ENCODE measurements at regions not wholly inside any gene's neighbourhood (a gene's known extent, or its start where the extent isn't known, plus 50 kb on each side); places are given as distances from the start of the nearest gene placed in this dataset.

GRCh38 chr7:35498416-35498815, 196.5 kb downstream of the HERPUD2 start:
- DNase-seq = no peak

- no peak for DNase-seq
Observed at GRCh38 chr7:35495844-35496243, 199.1 kb downstream of the HERPUD2 start.

GRCh38 chr7:35495377-35495776, 199.6 kb downstream of the HERPUD2 start:
- DNase-seq = no peak

GRCh38 chr7:35494407-35494806, 200.5 kb downstream of the HERPUD2 start:
- no peak for DNase-seq

- DNase-seq = no peak
Observed at GRCh38 chr7:35492451-35493175, 202.3 kb downstream of the HERPUD2 start.

- DNase-seq = no peak
Observed at GRCh38 chr7:35491233-35491632, 203.7 kb downstream of the HERPUD2 start.

- no peak for DNase-seq
Observed at GRCh38 chr7:35487841-35488240, 207.1 kb downstream of the HERPUD2 start.

GRCh38 chr7:35487402-35487801, 207.5 kb downstream of the HERPUD2 start:
- no peak for DNase-seq

GRCh38 chr7:35485436-35485835, 209.5 kb downstream of the HERPUD2 start:
- no peak for DNase-seq

- DNase-seq = no peak
Observed at GRCh38 chr7:35483568-35483967, 211.4 kb downstream of the HERPUD2 start.

- no peak for DNase-seq
Observed at GRCh38 chr7:35482231-35482630, 212.7 kb downstream of the HERPUD2 start.

GRCh38 chr7:35480806-35481205, 214.1 kb downstream of the HERPUD2 start:
- DNase-seq = no peak

- no peak for DNase-seq
Observed at GRCh38 chr7:35477609-35478008, 217.3 kb downstream of the HERPUD2 start.

- DNase-seq = no peak
Observed at GRCh38 chr7:35474100-35474499, 220.2 kb upstream of the TBX20 start.

GRCh38 chr7:35468606-35469005, 214.7 kb upstream of the TBX20 start:
- DNase-seq = no peak

- no peak for DNase-seq
Observed at GRCh38 chr7:35467456-35467978, 213.6 kb upstream of the TBX20 start.

GRCh38 chr7:35465791-35466336, 212.0 kb upstream of the TBX20 start:
- no peak for DNase-seq

- DNase-seq = no peak
Observed at GRCh38 chr7:35463751-35464150, 209.9 kb upstream of the TBX20 start.

- no peak for DNase-seq
Observed at GRCh38 chr7:35463176-35463700, 209.3 kb upstream of the TBX20 start.

GRCh38 chr7:35454575-35455385, 200.9 kb upstream of the TBX20 start:
- no peak for DNase-seq

GRCh38 chr7:35450456-35451214, 196.7 kb upstream of the TBX20 start:
- no peak for DNase-seq

- no peak for DNase-seq
Observed at GRCh38 chr7:35448486-35448885, 194.6 kb upstream of the TBX20 start.

GRCh38 chr7:35446091-35446490, 192.2 kb upstream of the TBX20 start:
- DNase-seq = no peak

All from stimulated activated CD8-positive, alpha-beta memory T cell treated with anti-CD3 and anti-CD28 coated beads, Interleukin-4, amount 100 ng/mL, for 48 hours (primary cell).